GM21515 (cell line): ENCODE measurements at regions not wholly inside any gene's neighbourhood (a gene's known extent, or its start where the extent isn't known, plus 50 kb on each side); places are given as distances from the start of the nearest gene placed in this dataset.

Experiments used
- ATAC-seq: cut with Tn5 transposase; IDR thresholded peaks from one replicate; pipeline ENCODE4 v1.9.1; 2021; ENCODE audit not compliant: unreplicated experiment

DNA sequence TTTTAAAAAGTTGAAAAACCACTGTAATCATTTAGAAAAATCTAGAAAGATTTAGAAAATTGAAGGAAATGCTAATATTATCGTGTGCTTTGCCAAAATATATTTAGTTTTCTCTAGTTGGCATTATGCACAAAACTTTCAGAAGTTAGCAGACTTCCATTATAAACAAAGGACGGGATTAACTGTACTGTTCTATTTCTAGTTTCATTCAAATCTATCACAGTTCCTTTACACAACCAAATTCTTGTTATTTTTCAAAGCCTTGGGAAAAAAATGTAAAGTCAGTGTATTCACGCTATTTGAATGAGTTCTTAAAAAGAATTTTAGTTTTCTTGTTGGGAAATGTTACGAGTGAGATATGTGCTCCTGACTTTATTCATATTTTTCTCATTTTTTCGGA, 277.8 kb downstream of the LMO7 start:
- ATAC-seq: no peak

DNA sequence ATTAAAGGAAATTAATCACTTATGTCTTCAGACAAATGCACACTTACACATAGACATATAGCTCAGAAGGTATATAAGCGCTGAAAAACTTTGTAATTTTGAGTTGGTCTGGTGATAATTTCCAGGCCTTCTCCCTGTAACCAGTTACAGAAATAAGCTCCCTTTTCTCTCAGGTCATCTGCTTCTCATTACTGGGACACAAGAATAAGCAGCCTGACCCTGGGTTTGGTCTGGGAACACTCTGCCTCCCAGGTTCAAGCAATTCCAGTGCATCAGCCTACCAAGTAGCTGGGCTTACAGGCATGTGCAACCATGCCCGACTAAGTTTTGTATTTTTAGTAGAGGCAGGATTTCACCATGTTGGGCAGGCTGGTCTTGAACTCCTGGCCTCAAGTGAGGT, 274.5 kb downstream of the LMO7 start:
- no peak for ATAC-seq
